Gastroesophageal sphincter (tissue), 3 donors: ENCODE measurements at regions not wholly inside any gene's neighbourhood (a gene's known extent, or its start where the extent isn't known, plus 50 kb on each side); places are given as distances from the start of the nearest gene placed in this dataset.

ENCODE experiments used
- POLR2A ChIP-seq, 2 donors: fragments of 450-650 bp; IDR thresholded peaks; one replicate each; pipeline ENCODE4 v1.6.1; 2017; ENCODE audit warnings: antibody characterized with exemption in 2 of 2, mild to moderate bottlenecking in 2 of 2, moderate library complexity in 1 of 2
- TF ChIP-seq, protein P1 (sequence below), 4 experiments: fragments of 200-600 bp in 2 of 4; fragments of 450-650 bp in 2 of 4; sonication (generic) in 1 of 4; IDR thresholded peaks; one replicate each; pipeline ENCODE4 v1.5.1; 2017 to 2019; ENCODE audit warnings: antibody characterized with exemption in 4 of 4, mild to moderate bottlenecking in 2 of 4, moderate library complexity in 2 of 4

DNA sequence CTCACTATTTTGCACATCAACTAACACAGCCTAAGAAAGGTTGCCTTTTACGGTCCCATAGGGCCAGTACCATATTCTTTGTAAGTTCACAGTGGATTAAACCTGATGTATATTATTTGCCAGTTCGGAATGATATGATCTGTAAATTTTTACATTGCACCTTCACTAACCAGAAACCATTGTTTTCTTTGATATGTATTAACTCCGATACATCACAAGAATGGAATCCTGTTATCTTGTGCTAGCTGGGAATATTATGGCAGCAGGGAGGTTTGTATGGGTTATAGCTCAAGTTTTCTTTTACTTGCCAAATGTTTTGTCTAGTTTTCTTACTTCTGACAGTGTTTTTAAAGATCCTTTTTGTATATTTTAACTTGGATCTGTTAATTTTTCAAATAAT lies 51.4 kb upstream of the S1PR1 start:
- TF ChIP-seq POLR2A (IDR thresholded peaks at IDR 0.05): no peak
- TF ChIP-seq, protein P1, sequence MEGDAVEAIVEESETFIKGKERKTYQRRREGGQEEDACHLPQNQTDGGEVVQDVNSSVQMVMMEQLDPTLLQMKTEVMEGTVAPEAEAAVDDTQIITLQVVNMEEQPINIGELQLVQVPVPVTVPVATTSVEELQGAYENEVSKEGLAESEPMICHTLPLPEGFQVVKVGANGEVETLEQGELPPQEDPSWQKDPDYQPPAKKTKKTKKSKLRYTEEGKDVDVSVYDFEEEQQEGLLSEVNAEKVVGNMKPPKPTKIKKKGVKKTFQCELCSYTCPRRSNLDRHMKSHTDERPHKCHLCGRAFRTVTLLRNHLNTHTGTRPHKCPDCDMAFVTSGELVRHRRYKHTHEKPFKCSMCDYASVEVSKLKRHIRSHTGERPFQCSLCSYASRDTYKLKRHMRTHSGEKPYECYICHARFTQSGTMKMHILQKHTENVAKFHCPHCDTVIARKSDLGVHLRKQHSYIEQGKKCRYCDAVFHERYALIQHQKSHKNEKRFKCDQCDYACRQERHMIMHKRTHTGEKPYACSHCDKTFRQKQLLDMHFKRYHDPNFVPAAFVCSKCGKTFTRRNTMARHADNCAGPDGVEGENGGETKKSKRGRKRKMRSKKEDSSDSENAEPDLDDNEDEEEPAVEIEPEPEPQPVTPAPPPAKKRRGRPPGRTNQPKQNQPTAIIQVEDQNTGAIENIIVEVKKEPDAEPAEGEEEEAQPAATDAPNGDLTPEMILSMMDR (IDR thresholded peaks at IDR 0.05): no peak
